DND-41 (cell line): ENCODE measurements at regions not wholly inside any gene's neighbourhood (a gene's known extent, or its start where the extent isn't known, plus 50 kb on each side); places are given as distances from the start of the nearest gene placed in this dataset.

ENCODE experiments used
- ATAC-seq: fragments of 200-7000 bp; cut with Tn5 transposase; 3 replicates; pipeline ENCODE4 v1.9.1; 2021; ENCODE audit warnings: low read depth; ENCODE audit not compliant: insufficient read depth
- DNase-seq: peaks from one replicate; pipeline ENCODE4 v3.0.0-alpha.2; 2020
- H2AFZ ChIP-seq: 2 replicates; pipeline ENCODE4 v1.6.0; 2012; ENCODE audit warnings: low read depth, low read length
- H3K27ac ChIP-seq: 2 replicates; pipeline ENCODE4 v1.5.1; 2012; ENCODE audit warnings: low read length, inconsistent platforms
- H3K27me3 ChIP-seq: fragments of 200-600 bp; sonication (generic); 2 replicates; pipeline ENCODE4 v1.6.0; 2012; ENCODE audit warnings: low read length, mild to moderate bottlenecking, inconsistent platforms; ENCODE audit not compliant: insufficient read depth, poor library complexity
- H3K36me3 ChIP-seq: 2 replicates; pipeline ENCODE4 v1.5.1; 2012; ENCODE audit warnings: low read length, inconsistent platforms; ENCODE audit not compliant: insufficient read depth
- H3K4me1 ChIP-seq: 2 replicates; pipeline ENCODE4 v1.5.1; 2012; ENCODE audit warnings: mild to moderate bottlenecking, low read length; ENCODE audit not compliant: insufficient read depth
- H3K4me2 ChIP-seq: 2 replicates; pipeline ENCODE4 v1.6.0; 2012; ENCODE audit warnings: mild to moderate bottlenecking, moderate library complexity, low read length, inconsistent platforms; ENCODE audit not compliant: insufficient read depth
- H3K4me3 ChIP-seq, 2 experiments: fragments of 200-600 bp in 1 of 2; shearing (Covaris generic) in 1 of 2; 2 replicates each; pipeline ENCODE4 v1.5.1; 2012 to 2016; ENCODE audit warnings: inconsistent platforms in 2 of 2, low read length in 2 of 2, mild to moderate bottlenecking in 2 of 2, low read depth in 1 of 2, moderate library complexity in 1 of 2
- H3K79me2 ChIP-seq: 2 replicates; pipeline ENCODE4 v1.6.0; 2012; ENCODE audit warnings: low read length, inconsistent platforms; ENCODE audit not compliant: insufficient read depth
- H3K9ac ChIP-seq: 2 replicates; pipeline ENCODE4 v1.6.0; 2012; ENCODE audit warnings: low read depth, mild to moderate bottlenecking, inconsistent platforms, low read length, moderate library complexity
- H3K9me3 ChIP-seq: 2 replicates; pipeline ENCODE4 v1.5.1; 2012; ENCODE audit warnings: low read length, moderate library complexity, mild to moderate bottlenecking, inconsistent platforms; ENCODE audit not compliant: insufficient read depth, severe bottlenecking
- H4K20me1 ChIP-seq: 2 replicates; pipeline ENCODE4 v1.6.0; 2012; ENCODE audit warnings: low read length; ENCODE audit not compliant: insufficient read depth
- EZH2 ChIP-seq: IDR thresholded peaks from 3 replicates; pipeline ENCODE4 v1.6.1; 2012; ENCODE audit warnings: borderline replicate concordance, low read depth, mild to moderate bottlenecking, moderate library complexity, low read length, inconsistent platforms; ENCODE audit not compliant: severe bottlenecking
- TF ChIP-seq, protein P1 (sequence below): IDR thresholded peaks from 2 replicates; pipeline ENCODE4 v1.5.1; 2012; ENCODE audit warnings: borderline replicate concordance, low read length, moderate library complexity, mild to moderate bottlenecking; ENCODE audit not compliant: poor library complexity, severe bottlenecking; ENCODE audit errors: extremely low read depth

DNA sequence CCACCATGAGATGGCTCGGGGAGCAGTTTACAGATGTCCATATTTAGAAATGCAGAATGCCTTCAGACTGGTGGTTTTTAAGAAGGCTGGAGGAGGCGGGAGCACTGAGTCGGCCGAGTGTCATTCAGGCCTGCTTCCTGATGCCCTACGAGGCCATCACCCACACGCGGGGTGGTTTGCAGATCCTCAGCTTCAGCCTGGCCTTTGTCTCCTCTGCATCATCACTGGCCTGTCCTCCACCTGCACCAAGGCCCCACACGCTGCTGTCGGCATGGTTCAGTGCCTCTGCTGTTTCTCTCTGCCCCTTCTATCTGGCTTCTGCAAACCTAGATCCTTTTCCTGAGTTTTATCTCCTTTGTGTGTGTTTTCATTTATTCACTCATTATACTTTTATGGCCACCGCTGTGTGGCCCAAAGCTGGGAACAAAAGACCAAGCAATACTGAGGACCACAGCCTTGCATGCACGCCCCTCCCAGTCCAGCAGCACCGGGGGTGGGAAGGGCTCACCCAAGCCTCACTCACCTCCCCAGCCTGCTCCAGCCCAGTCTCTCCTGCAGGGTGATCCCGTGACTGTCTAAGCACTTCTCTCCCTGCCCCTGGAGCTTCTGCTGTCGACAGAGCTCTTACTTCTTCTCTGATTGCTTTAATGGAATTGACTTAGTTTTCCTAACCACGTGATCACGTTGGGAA, 240.8 kb downstream of the TEX29 start:
- H3K27ac ChIP-seq: no peak overlapping the region
- no peak overlapping the region for H2AFZ ChIP-seq
- H3K79me2 ChIP-seq: no peaks in the 10 kb centered on the region
- ATAC-seq: no peak
- H4K20me1 ChIP-seq: no peaks in the 10 kb centered on the region; the same call in 1 of the 2 replicates
- H3K4me1 ChIP-seq: no peaks in the 10 kb centered on the region
- H3K4me2 ChIP-seq: no peak overlapping the region
- H3K4me3 ChIP-seq: no peak overlapping the region
- H3K9me3 ChIP-seq: no peaks in the 10 kb centered on the region
- no peaks in the 10 kb centered on the region for H3K36me3 ChIP-seq
- no peak for DNase-seq
- no peak overlapping the region for H3K9ac ChIP-seq
- peaks cover 8% of the 10 kb centered on the region for H3K27me3 ChIP-seq
- no peak for TF ChIP-seq EZH2
- TF ChIP-seq, protein P1, sequence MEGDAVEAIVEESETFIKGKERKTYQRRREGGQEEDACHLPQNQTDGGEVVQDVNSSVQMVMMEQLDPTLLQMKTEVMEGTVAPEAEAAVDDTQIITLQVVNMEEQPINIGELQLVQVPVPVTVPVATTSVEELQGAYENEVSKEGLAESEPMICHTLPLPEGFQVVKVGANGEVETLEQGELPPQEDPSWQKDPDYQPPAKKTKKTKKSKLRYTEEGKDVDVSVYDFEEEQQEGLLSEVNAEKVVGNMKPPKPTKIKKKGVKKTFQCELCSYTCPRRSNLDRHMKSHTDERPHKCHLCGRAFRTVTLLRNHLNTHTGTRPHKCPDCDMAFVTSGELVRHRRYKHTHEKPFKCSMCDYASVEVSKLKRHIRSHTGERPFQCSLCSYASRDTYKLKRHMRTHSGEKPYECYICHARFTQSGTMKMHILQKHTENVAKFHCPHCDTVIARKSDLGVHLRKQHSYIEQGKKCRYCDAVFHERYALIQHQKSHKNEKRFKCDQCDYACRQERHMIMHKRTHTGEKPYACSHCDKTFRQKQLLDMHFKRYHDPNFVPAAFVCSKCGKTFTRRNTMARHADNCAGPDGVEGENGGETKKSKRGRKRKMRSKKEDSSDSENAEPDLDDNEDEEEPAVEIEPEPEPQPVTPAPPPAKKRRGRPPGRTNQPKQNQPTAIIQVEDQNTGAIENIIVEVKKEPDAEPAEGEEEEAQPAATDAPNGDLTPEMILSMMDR: no peak

DNA sequence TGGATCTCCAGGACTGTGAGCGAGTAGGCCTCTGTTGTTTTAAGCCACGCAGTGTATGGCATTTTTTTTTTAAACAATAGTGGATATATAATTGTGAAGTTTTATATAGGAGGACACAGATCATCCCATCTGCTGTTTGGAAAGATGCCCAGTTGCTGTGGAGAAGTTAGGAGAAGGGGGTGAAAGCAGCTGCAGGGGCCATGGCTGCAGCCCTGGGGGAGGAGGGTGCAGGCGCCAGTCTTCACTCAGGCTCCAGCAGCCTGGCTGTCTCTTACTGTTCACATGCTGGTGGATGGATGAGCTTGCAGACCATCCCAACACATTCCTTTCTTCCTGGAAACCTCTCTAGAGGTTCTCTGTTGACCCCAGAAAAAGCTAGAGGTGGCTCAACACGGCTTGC, 242.3 kb downstream of the TEX29 start:
- TF ChIP-seq, protein P1: no peak
- no peak for TF ChIP-seq EZH2
- DNase-seq (no peak), ATAC-seq (no peak)
- H3K9ac ChIP-seq: no peak overlapping the region
- no peaks in the 10 kb centered on the region; the same call in 1 of the 2 replicates for H4K20me1 ChIP-seq
- H3K79me2 ChIP-seq: no peaks in the 10 kb centered on the region
- no peak overlapping the region for H3K4me2 ChIP-seq
- no peak overlapping the region for H3K4me3 ChIP-seq
- peaks cover 8% of the 10 kb centered on the region for H3K27me3 ChIP-seq
- no peaks in the 10 kb centered on the region for H3K4me1 ChIP-seq
- no peaks in the 10 kb centered on the region for H3K9me3 ChIP-seq
- H3K27ac ChIP-seq: no peak overlapping the region
- H2AFZ ChIP-seq: no peak overlapping the region
- H3K36me3 ChIP-seq: no peaks in the 10 kb centered on the region

DNA sequence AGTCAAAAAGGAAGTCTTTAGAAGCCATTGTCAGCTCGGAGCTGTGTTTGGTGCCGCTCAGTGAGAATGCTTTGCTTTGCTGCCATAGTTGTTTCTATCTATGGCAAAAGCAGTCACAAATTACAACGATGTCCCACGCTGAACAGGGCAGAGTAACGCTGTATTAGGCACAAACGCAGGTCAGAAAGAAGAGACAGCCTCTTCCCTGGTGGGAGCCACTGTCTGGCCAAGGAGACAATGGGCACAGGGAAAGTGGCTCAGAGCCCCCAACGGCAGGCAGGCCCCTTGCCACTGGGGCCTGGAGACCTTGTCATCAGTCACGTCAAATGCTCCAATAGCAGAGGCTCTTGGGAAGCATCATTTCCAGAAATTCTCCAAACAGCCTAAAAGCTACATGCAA, 244.2 kb downstream of the TEX29 start:
- H3K36me3 ChIP-seq: no peaks in the 10 kb centered on the region
- no peak overlapping the region for H3K9ac ChIP-seq
- no peak overlapping the region for H3K27ac ChIP-seq
- no peak overlapping the region for H2AFZ ChIP-seq
- no peaks in the 10 kb centered on the region for H4K20me1 ChIP-seq
- no peaks in the 10 kb centered on the region for H3K79me2 ChIP-seq
- H3K4me2 ChIP-seq: no peak overlapping the region
- no peak for DNase-seq
- H3K4me3 ChIP-seq: no peak overlapping the region
- no peaks in the 10 kb centered on the region for H3K4me1 ChIP-seq
- H3K27me3 ChIP-seq: peaks cover 7% of the 10 kb centered on the region
- no peak for ATAC-seq
- TF ChIP-seq, protein P1: no peak
- TF ChIP-seq EZH2: no peak
- H3K9me3 ChIP-seq: no peaks in the 10 kb centered on the region

DNA sequence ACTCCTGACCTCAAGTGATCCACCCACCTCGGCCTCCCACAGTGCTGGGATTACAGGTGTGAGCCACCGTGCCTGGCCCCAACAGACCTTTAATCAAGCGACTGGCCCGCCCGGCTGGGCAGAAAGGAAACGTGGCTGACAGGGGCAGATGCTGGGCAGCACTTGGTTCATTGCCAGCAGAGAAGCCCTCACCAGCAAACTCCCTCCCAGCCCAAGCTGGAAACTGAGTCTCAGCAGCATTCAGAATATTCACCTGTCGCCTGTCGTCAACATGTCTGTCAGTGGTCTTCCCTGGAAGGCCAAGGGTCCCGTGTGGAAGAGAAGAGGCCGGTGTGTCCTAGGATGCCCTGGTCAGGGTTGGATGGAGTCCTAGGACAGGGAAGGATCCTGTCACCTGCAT, 245.0 kb downstream of the TEX29 start:
- Histone ChIP-seq H3K4me2 (no peak overlapping the region), H2AFZ (no peak overlapping the region), H3K27me3 (peaks cover 2% of the 10 kb centered on the region), H3K9me3 (no peaks in the 10 kb centered on the region), H3K79me2 (no peaks in the 10 kb centered on the region), H3K27ac (no peak overlapping the region), H3K36me3 (no peaks in the 10 kb centered on the region), H3K4me1 (no peaks in the 10 kb centered on the region), H3K4me3 (no peak overlapping the region), H4K20me1 (no peaks in the 10 kb centered on the region), H3K9ac (no peak overlapping the region)
- ATAC-seq: no peak
- DNase-seq: no peak
- TF ChIP-seq, protein P1: no peak
- TF ChIP-seq EZH2: no peak
